LNCaP clone FGC (cell line): ENCODE measurements at regions not wholly inside any gene's neighbourhood (a gene's known extent, or its start where the extent isn't known, plus 50 kb on each side); places are given as distances from the start of the nearest gene placed in this dataset.

ENCODE experiments used
- DNase-seq: peaks from one replicate; pipeline ENCODE4 v3.0.0-alpha.2; 2011; ENCODE audit warnings: low read depth
- H3K4me3 ChIP-seq: 2 replicates; pipeline ENCODE4 v1.5.1; 2011; ENCODE audit warnings: mild to moderate bottlenecking, low read depth, low read length, control low read depth
- TF ChIP-seq, protein P1 (sequence below): IDR thresholded peaks from 2 replicates; pipeline ENCODE4 v1.5.1; 2012; ENCODE audit warnings: mild to moderate bottlenecking; ENCODE audit not compliant: control insufficient read depth, insufficient read depth; ENCODE audit errors: extremely low read depth

DNA sequence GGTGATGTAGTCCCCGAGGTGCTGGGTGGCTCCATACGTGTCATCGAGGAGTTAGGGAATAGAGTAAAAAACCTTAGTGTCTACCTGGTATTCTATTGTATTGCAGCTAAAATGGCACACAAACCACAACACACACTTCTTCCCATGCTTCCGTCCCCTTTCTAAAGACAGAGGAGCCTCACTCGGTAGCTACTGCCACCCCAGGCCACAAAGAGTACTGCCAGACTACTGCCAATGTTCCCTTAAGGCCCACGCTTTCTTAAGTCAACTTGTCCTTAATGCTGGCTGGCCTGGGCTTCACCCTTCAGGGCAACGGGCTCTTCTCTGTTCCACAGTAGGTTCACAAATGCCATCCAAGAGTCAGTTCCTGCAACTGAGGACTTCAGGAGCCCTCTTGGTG, 673.0 kb downstream of the ELAVL2 start:
- no peak for DNase-seq
- TF ChIP-seq, protein P1, sequence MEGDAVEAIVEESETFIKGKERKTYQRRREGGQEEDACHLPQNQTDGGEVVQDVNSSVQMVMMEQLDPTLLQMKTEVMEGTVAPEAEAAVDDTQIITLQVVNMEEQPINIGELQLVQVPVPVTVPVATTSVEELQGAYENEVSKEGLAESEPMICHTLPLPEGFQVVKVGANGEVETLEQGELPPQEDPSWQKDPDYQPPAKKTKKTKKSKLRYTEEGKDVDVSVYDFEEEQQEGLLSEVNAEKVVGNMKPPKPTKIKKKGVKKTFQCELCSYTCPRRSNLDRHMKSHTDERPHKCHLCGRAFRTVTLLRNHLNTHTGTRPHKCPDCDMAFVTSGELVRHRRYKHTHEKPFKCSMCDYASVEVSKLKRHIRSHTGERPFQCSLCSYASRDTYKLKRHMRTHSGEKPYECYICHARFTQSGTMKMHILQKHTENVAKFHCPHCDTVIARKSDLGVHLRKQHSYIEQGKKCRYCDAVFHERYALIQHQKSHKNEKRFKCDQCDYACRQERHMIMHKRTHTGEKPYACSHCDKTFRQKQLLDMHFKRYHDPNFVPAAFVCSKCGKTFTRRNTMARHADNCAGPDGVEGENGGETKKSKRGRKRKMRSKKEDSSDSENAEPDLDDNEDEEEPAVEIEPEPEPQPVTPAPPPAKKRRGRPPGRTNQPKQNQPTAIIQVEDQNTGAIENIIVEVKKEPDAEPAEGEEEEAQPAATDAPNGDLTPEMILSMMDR = 0 out of 2 replicates have a peak, but pooled peaks have one; percentile 10
- no peak overlapping the region for H3K4me3 ChIP-seq

DNA sequence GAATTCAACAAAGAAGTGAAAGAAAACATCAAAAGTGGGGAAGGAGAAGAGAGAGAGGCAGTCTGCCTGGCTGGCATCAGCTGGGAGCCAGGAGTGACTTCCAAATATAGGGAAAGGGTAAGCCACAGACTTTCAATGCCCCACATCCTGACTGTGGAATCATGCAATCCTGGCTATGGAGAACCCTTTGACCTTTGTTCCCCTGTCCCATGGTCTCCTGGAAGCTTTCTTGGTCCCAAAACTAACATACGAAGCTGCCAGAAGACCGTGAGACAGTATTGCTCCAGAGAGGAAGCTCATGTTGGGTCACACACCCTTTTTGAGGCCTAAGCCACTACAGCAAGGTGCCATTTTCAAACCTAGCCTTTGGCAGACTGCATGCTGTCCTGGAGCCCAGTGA, 665.5 kb downstream of the ELAVL2 start:
- no peak for DNase-seq
- TF ChIP-seq, protein P1 = no peak
- no peak overlapping the region for H3K4me3 ChIP-seq

DNA sequence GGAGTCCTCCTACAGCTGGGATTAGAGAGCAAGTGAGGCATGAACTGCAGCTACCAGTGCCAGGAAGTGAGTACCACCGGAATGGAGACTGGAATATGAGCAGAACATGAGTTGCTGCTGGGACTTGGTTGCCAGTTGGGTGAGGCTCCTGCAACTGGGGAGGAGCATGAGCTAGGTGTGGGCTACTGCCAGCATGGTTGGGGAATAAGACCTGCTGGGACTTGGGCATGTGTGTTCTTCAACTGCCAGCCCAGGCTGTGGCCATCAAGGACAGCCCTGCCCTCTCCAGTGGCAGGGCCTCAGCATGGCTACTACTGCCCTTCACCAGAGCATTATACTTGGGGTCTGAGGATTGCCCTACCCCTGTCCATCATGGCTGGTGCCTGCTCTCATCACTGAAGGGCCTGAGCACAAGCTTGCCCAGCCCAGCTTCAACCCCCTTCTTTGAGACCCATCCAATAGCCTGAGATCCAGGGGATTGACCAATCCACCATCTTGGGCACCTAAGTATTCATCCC, 665.0 kb downstream of the ELAVL2 start:
- TF ChIP-seq, protein P1 = no peak
- DNase-seq = no peak
- H3K4me3 ChIP-seq = no peak overlapping the region

DNA sequence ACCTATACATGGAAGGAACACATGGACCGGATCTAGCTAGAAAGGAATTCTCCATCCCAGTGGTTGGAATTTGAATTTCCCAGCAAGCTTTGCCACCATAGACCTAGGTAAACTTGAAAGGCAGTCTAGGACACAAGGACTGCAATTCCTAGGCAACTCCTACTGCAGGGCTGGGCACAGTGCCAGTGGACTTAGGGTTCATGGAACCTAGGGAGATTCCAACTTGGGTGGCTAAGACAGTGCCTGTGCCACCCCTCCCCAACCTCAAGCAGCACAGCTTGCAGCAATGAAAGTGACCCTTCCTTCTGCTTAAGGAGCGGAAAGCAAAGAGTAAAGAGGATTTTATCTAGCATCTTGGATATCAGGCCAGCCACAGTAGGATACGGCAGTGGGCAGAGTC, 663.3 kb downstream of the ELAVL2 start:
- TF ChIP-seq, protein P1 = no peak
- DNase-seq = no peak

DNA sequence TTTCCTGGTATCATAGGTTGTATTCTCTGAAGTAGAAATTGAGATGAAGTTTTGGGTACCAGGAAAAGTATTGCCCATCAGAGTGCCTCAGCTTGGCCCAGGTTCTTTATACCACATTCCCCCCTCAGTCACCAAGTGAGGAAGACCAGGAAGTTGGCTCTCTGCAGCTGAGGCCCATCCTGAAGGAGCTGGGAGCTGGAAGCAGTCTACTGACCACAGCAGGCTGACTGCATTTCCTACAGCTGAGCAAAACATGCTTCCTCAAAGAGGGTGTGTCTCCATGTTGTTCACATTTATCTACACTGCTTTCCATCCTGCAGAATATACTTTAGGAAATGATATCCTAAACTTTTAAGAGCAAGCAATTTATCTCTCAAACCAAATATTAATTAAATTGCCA, 654.6 kb downstream of the ELAVL2 start:
- H3K4me3 ChIP-seq = no peak overlapping the region
- DNase-seq = no peak
- TF ChIP-seq, protein P1 = no peak

More for the DNA sequence above, 663.3 kb downstream of the ELAVL2 start:
- no peak overlapping the region for H3K4me3 ChIP-seq

DNA sequence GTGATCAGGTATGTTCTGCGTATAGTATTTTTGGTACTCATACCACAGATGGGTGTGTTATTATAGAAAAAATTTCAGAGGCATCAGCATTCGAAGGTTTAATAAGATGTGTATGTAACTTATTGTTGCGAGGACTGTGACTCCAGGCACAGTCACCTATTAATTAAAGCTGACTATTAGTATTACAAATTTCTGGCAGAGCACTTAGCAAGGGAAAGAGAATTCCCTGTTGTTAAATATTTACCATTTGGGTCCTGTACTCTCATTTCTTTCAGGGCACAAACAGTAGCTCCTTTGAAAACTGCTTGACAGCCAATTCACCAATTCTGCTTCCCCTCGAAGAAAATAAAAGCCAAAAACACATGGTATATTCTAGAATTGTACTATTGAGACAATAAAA, 653.8 kb downstream of the ELAVL2 start:
- DNase-seq = no peak
- H3K4me3 ChIP-seq = no peak overlapping the region
- TF ChIP-seq, protein P1 = no peak

DNA sequence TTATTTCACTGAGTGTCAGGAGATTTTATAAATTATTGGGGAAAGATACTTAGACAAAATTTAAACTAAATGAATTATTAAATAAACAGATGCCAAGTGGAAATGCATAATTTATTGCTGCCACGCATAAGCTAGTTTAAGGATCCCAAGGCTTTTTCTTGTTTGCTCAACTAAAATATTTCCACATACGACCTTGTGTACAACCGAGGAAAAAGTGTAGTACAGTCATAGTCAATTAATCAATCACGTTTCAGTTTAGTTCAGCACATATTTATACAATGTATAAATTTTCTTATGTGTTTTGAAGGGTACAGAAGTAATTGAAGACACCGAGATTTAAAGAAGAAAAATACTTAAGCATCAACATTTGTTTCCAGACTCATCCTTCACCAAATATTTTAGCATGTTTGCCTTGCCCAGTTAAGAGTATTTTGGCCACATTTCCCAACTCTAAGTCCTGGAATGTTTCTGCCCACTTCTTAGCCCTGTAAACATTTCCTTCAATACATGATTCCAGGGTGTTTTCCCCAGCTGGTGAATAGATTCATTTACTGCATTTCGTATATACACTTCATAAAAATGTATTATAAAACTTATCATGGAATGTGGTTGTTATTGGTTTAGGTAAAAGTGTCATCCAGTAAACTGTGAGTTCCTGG, 652.9 kb downstream of the ELAVL2 start:
- no peak for DNase-seq
- TF ChIP-seq, protein P1 = no peak
- H3K4me3 ChIP-seq = no peak overlapping the region
